GM06990 (cell line): ENCODE measurements at regions not wholly inside any gene's neighbourhood (a gene's known extent, or its start where the extent isn't known, plus 50 kb on each side); places are given as distances from the start of the nearest gene placed in this dataset.

Source experiments
- DNase-seq: peaks from one replicate; pipeline ENCODE4 v3.0.0-alpha.2; 2011; ENCODE audit not compliant: insufficient read length; ENCODE audit errors: extremely low read depth
- H3K27me3 ChIP-seq: replicated peaks from 2 replicates; pipeline ENCODE4 v1.6.0; 2011; ENCODE audit warnings: low read length; ENCODE audit not compliant: control insufficient read depth, insufficient read depth
- H3K36me3 ChIP-seq: 2 replicates; pipeline ENCODE4 v1.5.1; 2011; ENCODE audit warnings: low read length; ENCODE audit not compliant: control insufficient read depth, insufficient read depth
- H3K4me3 ChIP-seq: replicated peaks from 2 replicates; pipeline ENCODE4 v1.5.1; 2011; ENCODE audit warnings: low read depth, mild to moderate bottlenecking, control low read depth, low read length
- TF ChIP-seq, protein P1 (sequence below): IDR thresholded peaks from 2 replicates; pipeline ENCODE4 v1.5.1; 2011; ENCODE audit warnings: low read length, control low read depth, mild to moderate bottlenecking, inconsistent platforms; ENCODE audit not compliant: insufficient read depth, poor library complexity, severe bottlenecking

DNA sequence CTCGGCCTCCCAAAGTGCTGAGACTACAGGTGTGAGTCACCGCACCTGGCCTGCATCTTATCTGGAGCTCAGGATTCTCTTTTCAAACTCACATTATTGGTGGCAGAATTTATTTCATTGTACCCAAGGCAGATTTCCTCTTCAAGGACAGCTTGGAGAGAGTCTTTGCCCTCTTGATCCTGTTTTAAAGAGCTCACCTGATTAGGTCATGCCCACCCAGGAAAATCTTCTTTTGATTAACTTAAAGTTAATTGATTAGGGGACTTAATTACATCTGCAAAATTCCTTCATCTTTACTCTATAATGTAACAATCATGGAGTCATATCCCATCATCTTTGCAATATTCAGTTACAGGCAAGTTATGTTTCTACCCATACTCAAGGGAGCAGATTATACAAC is 346.4 kb downstream of the EPHA4 start:
- H3K27me3 ChIP-seq = no peaks in the 10 kb centered on the region
- TF ChIP-seq, protein P1, sequence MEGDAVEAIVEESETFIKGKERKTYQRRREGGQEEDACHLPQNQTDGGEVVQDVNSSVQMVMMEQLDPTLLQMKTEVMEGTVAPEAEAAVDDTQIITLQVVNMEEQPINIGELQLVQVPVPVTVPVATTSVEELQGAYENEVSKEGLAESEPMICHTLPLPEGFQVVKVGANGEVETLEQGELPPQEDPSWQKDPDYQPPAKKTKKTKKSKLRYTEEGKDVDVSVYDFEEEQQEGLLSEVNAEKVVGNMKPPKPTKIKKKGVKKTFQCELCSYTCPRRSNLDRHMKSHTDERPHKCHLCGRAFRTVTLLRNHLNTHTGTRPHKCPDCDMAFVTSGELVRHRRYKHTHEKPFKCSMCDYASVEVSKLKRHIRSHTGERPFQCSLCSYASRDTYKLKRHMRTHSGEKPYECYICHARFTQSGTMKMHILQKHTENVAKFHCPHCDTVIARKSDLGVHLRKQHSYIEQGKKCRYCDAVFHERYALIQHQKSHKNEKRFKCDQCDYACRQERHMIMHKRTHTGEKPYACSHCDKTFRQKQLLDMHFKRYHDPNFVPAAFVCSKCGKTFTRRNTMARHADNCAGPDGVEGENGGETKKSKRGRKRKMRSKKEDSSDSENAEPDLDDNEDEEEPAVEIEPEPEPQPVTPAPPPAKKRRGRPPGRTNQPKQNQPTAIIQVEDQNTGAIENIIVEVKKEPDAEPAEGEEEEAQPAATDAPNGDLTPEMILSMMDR = no peak
- H3K36me3 ChIP-seq = no peaks in the 10 kb centered on the region
- no peak overlapping the region for H3K4me3 ChIP-seq
- DNase-seq = no peak

DNA sequence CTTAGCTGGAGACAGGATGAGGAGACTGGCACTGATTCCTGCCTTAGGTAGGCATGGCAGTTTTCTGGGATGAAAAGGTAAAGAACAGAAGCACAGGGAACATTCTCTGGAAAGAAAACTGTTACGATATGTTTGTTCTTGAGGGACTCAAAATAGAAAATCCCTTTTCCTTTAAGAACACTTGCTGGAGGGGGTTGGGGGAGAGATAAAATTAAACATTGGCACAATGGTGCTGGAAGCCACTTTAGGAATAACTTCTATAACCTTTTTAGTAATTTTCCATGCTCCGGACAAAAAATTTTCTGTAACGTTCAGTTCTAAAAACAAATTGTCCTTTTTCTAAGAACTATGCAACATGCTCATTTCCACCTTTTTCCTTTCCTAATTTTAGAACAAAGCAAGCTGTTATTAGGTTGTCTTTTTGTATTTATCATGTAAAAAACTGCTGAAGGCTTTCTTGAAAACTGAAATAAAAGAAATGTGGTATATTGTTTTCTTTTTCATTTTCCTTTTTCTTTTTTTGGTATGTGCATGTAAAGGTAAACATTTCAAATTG is 343.8 kb downstream of the EPHA4 start:
- DNase-seq = no peak
- H3K27me3 ChIP-seq = no peaks in the 10 kb centered on the region
- no peaks in the 10 kb centered on the region for H3K36me3 ChIP-seq
- TF ChIP-seq, protein P1 = no peak
- no peak overlapping the region for H3K4me3 ChIP-seq

DNA sequence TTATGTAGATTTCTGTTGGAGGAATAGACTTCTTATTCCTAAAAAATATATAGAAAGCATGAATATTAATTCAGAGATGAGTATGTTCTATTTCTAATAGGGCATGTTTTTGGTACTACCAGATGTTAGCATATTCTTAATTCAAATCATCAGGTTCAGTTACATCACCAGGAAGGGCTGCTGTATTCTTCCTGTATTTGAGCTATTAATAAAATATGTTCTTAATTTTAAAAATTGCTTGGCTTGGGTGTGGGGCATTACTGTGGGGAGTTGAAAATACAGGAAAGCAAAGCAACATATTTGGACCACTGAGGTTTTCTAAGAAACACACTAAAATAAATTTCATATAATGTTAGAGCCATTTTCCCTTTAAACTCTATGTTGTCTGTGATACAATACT is 343.0 kb downstream of the EPHA4 start:
- Histone ChIP-seq H3K36me3 (no peaks in the 10 kb centered on the region), H3K4me3 (no peak overlapping the region), H3K27me3 (no peaks in the 10 kb centered on the region)
- TF ChIP-seq, protein P1 = no peak
- DNase-seq = no peak

DNA sequence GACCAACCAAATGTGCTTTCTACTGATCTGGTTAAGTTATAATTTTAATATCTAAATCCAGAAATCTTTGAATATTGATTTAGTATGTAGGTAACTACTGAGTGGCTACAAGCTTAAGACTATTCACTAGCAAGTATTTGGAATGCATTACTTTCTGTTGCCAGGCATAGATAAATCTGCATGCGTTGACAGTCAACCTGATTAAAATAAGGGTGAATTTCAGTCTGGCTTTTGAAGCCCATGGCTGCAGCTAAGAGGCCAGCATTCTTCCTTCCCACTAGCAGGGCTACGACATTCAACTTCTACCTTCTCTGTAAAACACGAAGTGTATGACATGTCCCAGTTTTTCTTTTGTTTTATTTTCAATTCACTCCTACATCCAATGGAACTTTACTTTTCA is 340.6 kb downstream of the EPHA4 start:
- H3K27me3 ChIP-seq = no peaks in the 10 kb centered on the region
- TF ChIP-seq, protein P1 = no peak
- DNase-seq = no peak
- H3K36me3 ChIP-seq = no peaks in the 10 kb centered on the region
- no peak overlapping the region for H3K4me3 ChIP-seq

DNA sequence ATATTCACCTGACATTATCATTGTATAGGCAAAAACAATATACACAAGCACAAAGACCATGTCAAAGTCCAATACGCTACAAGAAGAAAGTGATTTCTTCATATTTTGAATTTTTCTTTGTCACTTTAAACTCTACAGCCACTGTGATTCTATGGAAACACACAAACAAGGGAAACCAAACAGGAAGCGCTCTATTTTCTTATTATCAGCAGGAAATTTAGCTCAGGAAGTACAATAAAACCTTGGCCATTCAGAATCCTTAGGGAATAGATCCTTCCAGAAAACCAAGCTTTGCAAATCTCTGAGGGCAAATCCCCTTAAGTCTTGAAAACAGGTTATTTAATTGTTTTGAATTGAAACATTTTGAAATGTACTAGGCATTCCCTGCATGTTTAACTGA is 336.2 kb downstream of the EPHA4 start:
- TF ChIP-seq, protein P1 = no peak

DNA sequence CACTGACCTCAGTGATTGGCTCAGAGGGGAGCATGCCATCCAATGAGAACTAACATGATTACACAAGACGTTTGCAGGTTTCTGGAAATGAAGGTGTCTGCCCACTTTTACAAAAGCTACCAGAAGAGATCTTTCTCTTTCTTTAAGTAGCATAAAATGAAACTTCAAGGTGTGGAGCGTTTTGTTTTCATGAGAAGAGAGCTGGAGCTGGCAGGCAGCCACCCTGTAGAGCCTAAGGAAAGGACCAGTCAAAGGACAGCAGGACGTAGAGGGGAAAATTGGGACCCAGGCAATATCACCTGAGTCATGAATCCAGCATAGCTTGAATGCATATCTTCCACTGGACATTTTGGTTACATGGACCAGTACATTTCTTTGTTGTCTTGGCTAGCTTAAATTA is 331.0 kb downstream of the EPHA4 start:
- TF ChIP-seq, protein P1 = no peak
- DNase-seq = no peak
- H3K36me3 ChIP-seq = no peaks in the 10 kb centered on the region
- H3K27me3 ChIP-seq = no peaks in the 10 kb centered on the region
- H3K4me3 ChIP-seq = no peak overlapping the region

More for the DNA sequence above, 336.2 kb downstream of the EPHA4 start:
- no peaks in the 10 kb centered on the region for H3K36me3 ChIP-seq
- no peaks in the 10 kb centered on the region for H3K27me3 ChIP-seq
- H3K4me3 ChIP-seq = no peak overlapping the region
- DNase-seq = no peak
